ENCODE measurements at regions not wholly inside any gene's neighbourhood (a gene's known extent, or its start where the extent isn't known, plus 50 kb on each side); places are given as distances from the start of the nearest gene placed in this dataset.

DNA sequence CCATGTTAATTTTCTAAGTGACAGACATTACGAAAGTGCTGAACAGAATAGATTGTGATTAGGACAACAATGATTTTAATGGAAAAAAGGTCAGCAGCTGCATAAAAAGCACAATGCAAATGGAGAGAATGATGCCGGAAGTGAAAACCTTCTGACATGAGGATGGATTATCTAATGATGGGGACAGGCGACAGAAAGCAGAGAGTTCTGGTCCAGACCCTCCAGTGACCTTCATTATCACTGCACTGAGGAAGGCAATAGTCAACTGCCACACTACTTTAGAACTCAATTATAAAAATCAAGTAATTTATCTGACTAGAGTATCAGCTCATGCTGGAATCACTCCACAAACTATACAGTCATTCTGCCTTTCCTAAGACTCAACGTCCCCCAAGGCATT is 746.1 kb upstream of the EPHA5 start:
- no peak for DNase-seq (ENCODE audit: low spot score)

DNA sequence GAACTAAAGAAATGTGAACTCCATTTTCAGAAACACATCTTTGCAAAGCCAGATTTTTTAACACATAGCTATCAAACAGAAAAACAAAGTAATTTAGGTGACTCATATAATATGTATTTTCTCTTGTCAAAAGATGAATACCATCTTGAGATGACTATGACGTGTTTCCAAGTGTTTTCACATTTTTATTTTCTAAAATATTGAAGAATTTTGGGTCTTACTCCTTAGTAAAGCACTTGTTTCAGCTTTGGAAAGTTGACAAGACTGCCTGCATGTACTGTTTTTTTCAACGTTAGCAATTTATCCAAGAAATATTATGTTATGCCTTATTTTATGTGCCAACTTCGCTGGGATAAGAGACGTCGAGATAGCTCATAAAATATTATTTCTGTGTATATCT is 733.9 kb upstream of the EPHA5 start:
- no peak for DNase-seq (ENCODE audit: low spot score)
- TF ChIP-seq, protein P1, sequence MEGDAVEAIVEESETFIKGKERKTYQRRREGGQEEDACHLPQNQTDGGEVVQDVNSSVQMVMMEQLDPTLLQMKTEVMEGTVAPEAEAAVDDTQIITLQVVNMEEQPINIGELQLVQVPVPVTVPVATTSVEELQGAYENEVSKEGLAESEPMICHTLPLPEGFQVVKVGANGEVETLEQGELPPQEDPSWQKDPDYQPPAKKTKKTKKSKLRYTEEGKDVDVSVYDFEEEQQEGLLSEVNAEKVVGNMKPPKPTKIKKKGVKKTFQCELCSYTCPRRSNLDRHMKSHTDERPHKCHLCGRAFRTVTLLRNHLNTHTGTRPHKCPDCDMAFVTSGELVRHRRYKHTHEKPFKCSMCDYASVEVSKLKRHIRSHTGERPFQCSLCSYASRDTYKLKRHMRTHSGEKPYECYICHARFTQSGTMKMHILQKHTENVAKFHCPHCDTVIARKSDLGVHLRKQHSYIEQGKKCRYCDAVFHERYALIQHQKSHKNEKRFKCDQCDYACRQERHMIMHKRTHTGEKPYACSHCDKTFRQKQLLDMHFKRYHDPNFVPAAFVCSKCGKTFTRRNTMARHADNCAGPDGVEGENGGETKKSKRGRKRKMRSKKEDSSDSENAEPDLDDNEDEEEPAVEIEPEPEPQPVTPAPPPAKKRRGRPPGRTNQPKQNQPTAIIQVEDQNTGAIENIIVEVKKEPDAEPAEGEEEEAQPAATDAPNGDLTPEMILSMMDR (conservative IDR thresholded peaks at IDR 0.05; ENCODE audit: low read length): no peak
- no peak for TF ChIP-seq EZH2phosphoT487 (IDR thresholded peaks at IDR 0.05; ENCODE audit: borderline replicate concordance, low read depth, low read length)
- no peaks in the 10 kb centered on the region for H3K9me2 ChIP-seq (ENCODE audit: insufficient read depth, low read length)
- no peaks in the 10 kb centered on the region for H3K9me3 ChIP-seq (ENCODE audit: low read length)
- H3K4me2 ChIP-seq (ENCODE audit: low read length): no peak overlapping the region
- ChIA-PET POLR2A (interaction anchor here (0.7 kb wide), 1 partner anchor 1705 kb away, joined by 3 read pairs; no protein-coding TSS in a partner anchor), CTCF (ENCODE audit: unreplicated experiment) (no interaction called here)
- no TSS peak for BruUV-seq (replicated peaks)
- no peaks in the 10 kb centered on the region for H3K79me2 ChIP-seq (ENCODE audit: insufficient read depth, low read depth, low read length)
- H3K27ac ChIP-seq (ENCODE audit: low read depth, low read length, poor library complexity, severe bottlenecking): no peak overlapping the region
- H4K20me1 ChIP-seq (ENCODE audit: insufficient read depth, low read length): no peaks in the 10 kb centered on the region
- no peaks in the 10 kb centered on the region for H3K4me1 ChIP-seq (ENCODE audit: insufficient read depth, low read length, poor library complexity, severe bottlenecking)
- intact Hi-C loops (cut with micrococcal nuclease; ENCODE audit: unreplicated experiment): no loop called here
- no peak overlapping the region for H2AFZ ChIP-seq (ENCODE audit: low read length)
- no peaks in the 10 kb centered on the region for H3K36me3 ChIP-seq (ENCODE audit: insufficient read depth, low read length)
- no peak overlapping the region for H3K4me3 ChIP-seq (ENCODE audit: low read depth, low read length, poor library complexity, severe bottlenecking)

More for the DNA sequence above, 746.1 kb upstream of the EPHA5 start:
- Histone ChIP-seq H2AFZ (ENCODE audit: low read length) (no peak overlapping the region), H3K27ac (ENCODE audit: low read depth, low read length, poor library complexity, severe bottlenecking) (no peak overlapping the region), H3K9me3 (ENCODE audit: low read length) (no peaks in the 10 kb centered on the region), H3K9me2 (ENCODE audit: insufficient read depth, low read length) (no peaks in the 10 kb centered on the region), H3K4me1 (ENCODE audit: insufficient read depth, low read length, poor library complexity, severe bottlenecking) (no peaks in the 10 kb centered on the region), H3K36me3 (ENCODE audit: insufficient read depth, low read length) (no peaks in the 10 kb centered on the region), H3K4me2 (ENCODE audit: low read length) (no peak overlapping the region), H4K20me1 (ENCODE audit: insufficient read depth, low read length) (no peaks in the 10 kb centered on the region), H3K4me3 (ENCODE audit: low read depth, low read length, poor library complexity, severe bottlenecking) (no peak overlapping the region), H3K79me2 (ENCODE audit: insufficient read depth, low read depth, low read length) (no peaks in the 10 kb centered on the region)
- intact Hi-C loops (cut with micrococcal nuclease; ENCODE audit: unreplicated experiment): no loop called here
- ChIA-PET CTCF (ENCODE audit: unreplicated experiment) (no interaction called here), POLR2A (no interaction called here)
- no TSS peak for BruUV-seq (replicated peaks)
- TF ChIP-seq, protein P1 (conservative IDR thresholded peaks at IDR 0.05; ENCODE audit: low read length): no peak
- TF ChIP-seq EZH2phosphoT487 (IDR thresholded peaks at IDR 0.05; ENCODE audit: borderline replicate concordance, low read depth, low read length): no peak

DNA sequence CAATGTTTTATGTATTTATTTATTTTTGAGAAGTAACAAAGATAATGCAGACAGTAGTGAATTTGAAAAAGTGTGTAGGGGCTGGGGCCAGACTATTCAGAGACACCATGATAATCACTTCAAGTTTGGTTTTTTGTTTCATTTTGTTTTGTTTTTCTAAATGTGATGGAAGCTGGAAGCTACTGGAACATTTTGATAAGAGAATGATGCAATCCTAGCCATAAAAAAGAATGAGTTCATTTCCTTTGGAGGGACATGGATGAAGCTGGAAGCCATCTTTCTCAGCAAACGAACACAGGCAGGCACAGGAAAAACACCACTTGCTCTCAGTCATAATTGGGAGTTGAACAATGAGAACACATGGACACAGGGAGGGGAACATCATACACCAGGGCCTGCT is 706.6 kb upstream of the EPHA5 start:
- H3K27ac ChIP-seq (ENCODE audit: low read depth, low read length, poor library complexity, severe bottlenecking): no peak overlapping the region
- ChIA-PET POLR2A (no interaction called here), CTCF (ENCODE audit: unreplicated experiment) (no interaction called here)
- no TSS peak for BruUV-seq (replicated peaks)
- no peaks in the 10 kb centered on the region for H3K36me3 ChIP-seq (ENCODE audit: insufficient read depth, low read length)
- H3K4me2 ChIP-seq (ENCODE audit: low read length): no peak overlapping the region
- no peaks in the 10 kb centered on the region for H3K4me1 ChIP-seq (ENCODE audit: insufficient read depth, low read length, poor library complexity, severe bottlenecking)
- no peak overlapping the region for H2AFZ ChIP-seq (ENCODE audit: low read length)
- no peaks in the 10 kb centered on the region for H3K79me2 ChIP-seq (ENCODE audit: insufficient read depth, low read depth, low read length)
- no peaks in the 10 kb centered on the region for H4K20me1 ChIP-seq (ENCODE audit: insufficient read depth, low read length)
- intact Hi-C loops (cut with micrococcal nuclease; ENCODE audit: unreplicated experiment): no loop called here
- DNase-seq (ENCODE audit: low spot score): no peak
- no peaks in the 10 kb centered on the region for H3K9me2 ChIP-seq (ENCODE audit: insufficient read depth, low read length)
- no peak overlapping the region for H3K4me3 ChIP-seq (ENCODE audit: low read depth, low read length, poor library complexity, severe bottlenecking)
- H3K9me3 ChIP-seq (ENCODE audit: low read length): no peaks in the 10 kb centered on the region
- TF ChIP-seq, protein P1 (conservative IDR thresholded peaks at IDR 0.05; ENCODE audit: low read length): no peak

Measured in OCI-LY7 (cell line).